IMR-90 (cell line): ENCODE measurements at regions not wholly inside any gene's neighbourhood (a gene's known extent, or its start where the extent isn't known, plus 50 kb on each side); places are given as distances from the start of the nearest gene placed in this dataset.

Experiments
- ATAC-seq: fragments of 200-7000 bp; cut with Tn5 transposase; 2 replicates; pipeline ENCODE4 v1.9.1; 2020; ENCODE audit warnings: low read depth, mild to moderate bottlenecking, moderate library complexity
- BruUV-seq: library from RNA; stranded (reverse); fragments of 400-500 nt; replicated peaks from 2 replicates; lab custom pipeline; 2021; lab: Mats Ljungman, UMichigan
- CTCF ChIA-PET: fragments of 300-600 bp; formaldehyde crosslinking; extraction: SDS; loops from one replicate; lab custom pipeline; 2021; ENCODE audit warnings: antibody characterized with exemption; lab: Yijun Ruan, JAX
- POLR2A ChIA-PET: fragments of 300-600 bp; sonication (Branson Sonifier 250); formaldehyde crosslinking; loops from one replicate; lab custom pipeline; 2022; ENCODE audit warnings: antibody characterized with exemption; ENCODE audit not compliant: unreplicated experiment; lab: Charles Lee
- DNase-seq: peaks from one replicate; pipeline ENCODE4 v3.0.0; 2013
- H2AFZ ChIP-seq: replicated peaks from 2 replicates; pipeline ENCODE3; 2013; ENCODE audit warnings: low read length, mild to moderate bottlenecking; ENCODE audit not compliant: poor library complexity
- H2AK5ac ChIP-seq: 2 replicates; pipeline ENCODE4 v1.6.1; 2013; ENCODE audit warnings: low read depth, low read length, inconsistent platforms
- H2AK9ac ChIP-seq: replicated peaks from 2 replicates; pipeline ENCODE3; 2013; ENCODE audit warnings: mild to moderate bottlenecking, low read depth, low read length, moderate library complexity; ENCODE audit not compliant: poor library complexity
- H2BK120ac ChIP-seq: 2 replicates; pipeline ENCODE4 v1.6.1; 2013; ENCODE audit warnings: low read depth, low read length, inconsistent platforms
- H2BK15ac ChIP-seq: 3 replicates; pipeline ENCODE4 v1.6.1; 2013; ENCODE audit warnings: low read depth, low read length, inconsistent platforms
- H2BK20ac ChIP-seq: 2 replicates; pipeline ENCODE4 v1.6.1; 2013; ENCODE audit warnings: low read depth, mild to moderate bottlenecking, inconsistent platforms, low read length, moderate library complexity
- H2BK5ac ChIP-seq: 2 replicates; pipeline ENCODE4 v1.6.1; 2013; ENCODE audit warnings: mild to moderate bottlenecking, low read depth, low read length, inconsistent platforms; ENCODE audit not compliant: poor library complexity, severe bottlenecking
- H3K14ac ChIP-seq: replicated peaks from 2 replicates; pipeline ENCODE4 v1.6.1; 2013; ENCODE audit warnings: low read depth, low read length, inconsistent platforms
- H3K18ac ChIP-seq: 2 replicates; pipeline ENCODE4 v1.6.1; 2013; ENCODE audit warnings: low read depth, low read length, control low read depth
- H3K23ac ChIP-seq: 2 replicates; pipeline ENCODE4 v1.6.1; 2013; ENCODE audit warnings: low read depth, low read length, inconsistent platforms
- H3K27ac ChIP-seq: 2 replicates; pipeline ENCODE4 v1.5.1; 2013; ENCODE audit warnings: mild to moderate bottlenecking, control low read depth, low read length; ENCODE audit not compliant: insufficient read depth
- H3K27me3 ChIP-seq: 2 replicates; pipeline ENCODE4 v1.6.1; 2013; ENCODE audit warnings: low read length; ENCODE audit not compliant: control insufficient read depth, insufficient read depth
- H3K36me3 ChIP-seq: 2 replicates; pipeline ENCODE4 v1.6.1; 2013; ENCODE audit warnings: low read length, mixed read lengths; ENCODE audit not compliant: control insufficient read depth, insufficient read depth
- H3K4ac ChIP-seq: 2 replicates; pipeline ENCODE4 v1.6.1; 2013; ENCODE audit warnings: low read depth, low read length, inconsistent platforms
- H3K4me1 ChIP-seq: 2 replicates; pipeline ENCODE4 v1.6.1; 2013; ENCODE audit warnings: low read length, mixed read lengths; ENCODE audit not compliant: control insufficient read depth, insufficient read depth
- H3K4me2 ChIP-seq: 2 replicates; pipeline ENCODE4 v1.6.1; 2013; ENCODE audit warnings: low read depth, mild to moderate bottlenecking, control low read depth, low read length, moderate library complexity
- H3K4me3 ChIP-seq: 2 replicates; pipeline ENCODE4 v1.5.1; 2013; ENCODE audit warnings: low read depth, mild to moderate bottlenecking, control low read depth, low read length, moderate library complexity; ENCODE audit not compliant: insufficient read depth
- H3K56ac ChIP-seq: 2 replicates; pipeline ENCODE4 v1.6.1; 2013; ENCODE audit warnings: low read length, inconsistent platforms; ENCODE audit not compliant: insufficient read depth; ENCODE audit errors: extremely low read depth
- H3K79me1 ChIP-seq, 2 experiments: 2 replicates each; pipeline ENCODE4 v1.6.1; 2013; ENCODE audit warnings: low read length in 2 of 2, inconsistent platforms in 1 of 2, low read depth in 1 of 2
- H3K9ac ChIP-seq: 2 replicates; pipeline ENCODE4 v1.6.1; 2013; ENCODE audit warnings: low read depth, low read length, control low read depth
- H3K9me1 ChIP-seq: 2 replicates; pipeline ENCODE4 v1.6.1; 2013; ENCODE audit warnings: low read length, inconsistent platforms; ENCODE audit not compliant: insufficient read depth
- H3K9me3 ChIP-seq: 2 replicates; pipeline ENCODE4 v1.6.1; 2013; ENCODE audit warnings: low read length; ENCODE audit not compliant: control insufficient read depth, insufficient read depth
- H4K20me1 ChIP-seq: 2 replicates; pipeline ENCODE4 v1.6.1; 2013; ENCODE audit warnings: low read length, inconsistent platforms; ENCODE audit not compliant: insufficient read depth
- H4K5ac ChIP-seq: 2 replicates; pipeline ENCODE4 v1.6.1; 2013; ENCODE audit warnings: mild to moderate bottlenecking, low read depth, low read length, control low read depth
- H4K8ac ChIP-seq, 2 experiments: 2 replicates each; pipeline ENCODE4 v1.6.1; 2013; ENCODE audit warnings: low read depth in 2 of 2, low read length in 2 of 2, control low read depth in 1 of 2, inconsistent platforms in 1 of 2
- H4K91ac ChIP-seq: 2 replicates; pipeline ENCODE4 v1.6.1; 2013; ENCODE audit warnings: low read depth, low read length, inconsistent platforms; ENCODE audit not compliant: insufficient read depth
- BHLHE40 ChIP-seq: fragments of 150-350 bp; IDR thresholded peaks from 2 replicates; pipeline ENCODE4 v1.6.1; 2016; ENCODE audit warnings: mild to moderate bottlenecking, low read depth, low read length
- CEBPB ChIP-seq: IDR thresholded peaks from 2 replicates; pipeline ENCODE4 v1.6.1; 2012; ENCODE audit warnings: low read depth, low read length, improper control_type of control experiment
- CHD1 ChIP-seq: IDR thresholded peaks from 2 replicates; pipeline ENCODE4 v1.6.1; 2012; ENCODE audit warnings: low read depth, low read length, improper control_type of control experiment
- ELK1 ChIP-seq: fragments of 150-350 bp; IDR thresholded peaks from 2 replicates; pipeline ENCODE4 v1.6.1; 2016; ENCODE audit warnings: low read depth, mild to moderate bottlenecking, low read length, moderate library complexity, borderline replicate concordance
- FOS ChIP-seq: fragments of 150-350 bp; IDR thresholded peaks from 2 replicates; pipeline ENCODE4 v1.6.1; 2016; ENCODE audit warnings: low read depth, low read length
- MAFK ChIP-seq: IDR thresholded peaks from 2 replicates; pipeline ENCODE4 v1.6.1; 2012; ENCODE audit warnings: low read depth, low read length, improper control_type of control experiment
- MAZ ChIP-seq: IDR thresholded peaks from 2 replicates; pipeline ENCODE4 v1.6.1; 2012; ENCODE audit warnings: low read depth, mild to moderate bottlenecking, low read length, improper control_type of control experiment, moderate library complexity, borderline replicate concordance
- MXI1 ChIP-seq: IDR thresholded peaks from 2 replicates; pipeline ENCODE4 v1.6.1; 2012; ENCODE audit warnings: low read depth, mild to moderate bottlenecking, low read length, moderate library complexity, borderline replicate concordance
- NFE2L2 ChIP-seq: fragments of 150-350 bp; IDR thresholded peaks from 2 replicates; pipeline ENCODE4 v1.6.1; 2016; ENCODE audit warnings: low read depth, mild to moderate bottlenecking, low read length
- POLR2A ChIP-seq: IDR thresholded peaks from 2 replicates; pipeline ENCODE4 v1.6.1; 2012; ENCODE audit warnings: mild to moderate bottlenecking, low read depth, low read length
- RAD21 ChIP-seq: IDR thresholded peaks from 2 replicates; pipeline ENCODE4 v1.6.1; 2012; ENCODE audit warnings: low read length, improper control_type of control experiment
- RCOR1 ChIP-seq: IDR thresholded peaks from 2 replicates; pipeline ENCODE4 v1.6.1; 2012; ENCODE audit warnings: mild to moderate bottlenecking, low read length, improper control_type of control experiment; ENCODE audit not compliant: insufficient replicate concordance
- RFX5 ChIP-seq: IDR thresholded peaks from 2 replicates; pipeline ENCODE4 v1.8.0; 2012; ENCODE audit warnings: low read depth, mild to moderate bottlenecking, low read length, moderate library complexity
- SMC3 ChIP-seq: fragments of 150-350 bp; IDR thresholded peaks from 2 replicates; pipeline ENCODE4 v1.6.1; 2016; ENCODE audit warnings: low read depth, mild to moderate bottlenecking, antibody characterized with exemption, low read length, moderate library complexity
- USF2 ChIP-seq: fragments of 150-350 bp; IDR thresholded peaks from 2 replicates; pipeline ENCODE4 v1.6.1; 2017; ENCODE audit warnings: mild to moderate bottlenecking, antibody characterized with exemption, low read length, low read depth
- WGBS, 2 experiments: methylation state at CpG; one replicate each; pipeline versions ENCODE4 v1.1.5 to v1.1.7; 2013; ENCODE audit warnings: missing lambda C conversion rate in 2 of 2; ENCODE audit not compliant: insufficient read length in 1 of 2; ENCODE audit errors: extremely low coverage in 2 of 2; 5-methylcytosine and 5-hydroxymethylcytosine counted together
- dilution Hi-C: fragments of 300-500 bp; cut with HindIII; formaldehyde crosslinking; loops from one replicate; pipeline ENCODE4 v1.14.3; 2018; ENCODE audit warnings: low sequenced_read_pairs; ENCODE audit not compliant: unreplicated experiment
- in situ Hi-C: fragments of 300-500 bp; cut with MboI; formaldehyde crosslinking; loops from 3 replicates; pipeline ENCODE4 v1.14.3; 2019; ENCODE audit warnings: low sequenced_read_pairs, inconsistent platforms, mixed read lengths
- intact Hi-C: fragments of 100-400 bp; cut with micrococcal nuclease; formaldehyde crosslinking; loops from 2 replicates; pipeline ENCODE4 v1.10.0; 2022
- TF ChIP-seq, protein P1 (sequence below): conservative IDR thresholded peaks from 2 replicates; pipeline ENCODE4 v1.5.1; 2012; ENCODE audit warnings: mild to moderate bottlenecking, low read depth, low read length, improper control_type of control experiment

GRCh38 chr17:14856176-14856575 lies 408.9 kb downstream of the PMP22 start:
- Histone ChIP-seq H3K9me1 (no peaks in the 10 kb centered on the region), H4K8ac (no peak overlapping the region), H2BK15ac (no peak overlapping the region), H3K9me3 (no peaks in the 10 kb centered on the region), H2BK5ac (no peak overlapping the region), H3K27me3 (no peaks in the 10 kb centered on the region), H3K9ac (no peak overlapping the region), H2AFZ (no peak overlapping the region), H3K4me3 (no peak overlapping the region), H2BK120ac (no peak overlapping the region), H4K5ac (no peak overlapping the region), H4K20me1 (no peaks in the 10 kb centered on the region), H4K91ac (no peak overlapping the region), H3K4ac (no peak overlapping the region), H3K18ac (no peak overlapping the region), H2AK5ac (no peak overlapping the region), H3K27ac (no peak overlapping the region), H2BK20ac (no peak overlapping the region), H3K14ac (no peak overlapping the region), H3K23ac (no peak overlapping the region), H3K4me2 (no peak overlapping the region), H3K4me1 (peaks cover 2% of the 10 kb centered on the region; the same call in 1 of the 2 replicates), H3K79me1 (no peaks in the 10 kb centered on the region), H2AK9ac (no peak overlapping the region), H3K56ac (no peak overlapping the region), H3K36me3 (no peaks in the 10 kb centered on the region)
- intact Hi-C loops (no loop called here), dilution Hi-C loops (no loop called here), in situ Hi-C loops (no loop called here)
- DNase-seq (no peak), ATAC-seq (no peak)
- no TSS peak for BruUV-seq
- ChIA-PET POLR2A (no interaction called here), CTCF (no interaction called here)
- TF ChIP-seq SMC3: no peak
- TF ChIP-seq RAD21: no peak
- TF ChIP-seq POLR2A: no peak
- TF ChIP-seq, protein P1, sequence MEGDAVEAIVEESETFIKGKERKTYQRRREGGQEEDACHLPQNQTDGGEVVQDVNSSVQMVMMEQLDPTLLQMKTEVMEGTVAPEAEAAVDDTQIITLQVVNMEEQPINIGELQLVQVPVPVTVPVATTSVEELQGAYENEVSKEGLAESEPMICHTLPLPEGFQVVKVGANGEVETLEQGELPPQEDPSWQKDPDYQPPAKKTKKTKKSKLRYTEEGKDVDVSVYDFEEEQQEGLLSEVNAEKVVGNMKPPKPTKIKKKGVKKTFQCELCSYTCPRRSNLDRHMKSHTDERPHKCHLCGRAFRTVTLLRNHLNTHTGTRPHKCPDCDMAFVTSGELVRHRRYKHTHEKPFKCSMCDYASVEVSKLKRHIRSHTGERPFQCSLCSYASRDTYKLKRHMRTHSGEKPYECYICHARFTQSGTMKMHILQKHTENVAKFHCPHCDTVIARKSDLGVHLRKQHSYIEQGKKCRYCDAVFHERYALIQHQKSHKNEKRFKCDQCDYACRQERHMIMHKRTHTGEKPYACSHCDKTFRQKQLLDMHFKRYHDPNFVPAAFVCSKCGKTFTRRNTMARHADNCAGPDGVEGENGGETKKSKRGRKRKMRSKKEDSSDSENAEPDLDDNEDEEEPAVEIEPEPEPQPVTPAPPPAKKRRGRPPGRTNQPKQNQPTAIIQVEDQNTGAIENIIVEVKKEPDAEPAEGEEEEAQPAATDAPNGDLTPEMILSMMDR: no peak
- TF ChIP-seq ELK1: no peak
- no peak for TF ChIP-seq MAFK
- no peak for TF ChIP-seq USF2
- no peak for TF ChIP-seq MXI1
- TF ChIP-seq CHD1: no peak
- TF ChIP-seq FOS: no peak
- no peak for TF ChIP-seq CEBPB
- TF ChIP-seq RFX5: no peak
- no peak for TF ChIP-seq BHLHE40
- no peak for TF ChIP-seq MAZ
- no peak for TF ChIP-seq RCOR1
- TF ChIP-seq NFE2L2: no peak
- WGBS, 2 experiments: no CpG with 5 or more reads among the region's 10 CpGs
